SK-N-SH (cell line): ENCODE measurements at regions not wholly inside any gene's neighbourhood (a gene's known extent, or its start where the extent isn't known, plus 50 kb on each side); places are given as distances from the start of the nearest gene placed in this dataset.
A peak's percentile ranks its signal among the peaks of the same experiment; 100 is the strongest.

Source experiments
- CTCF ChIA-PET: fragments of 300-600, 350-600 bp; formaldehyde crosslinking; extraction: SDS; loops from one replicate; lab custom pipeline; 2021; lab: Yijun Ruan, JAX
- POLR2A ChIA-PET: fragments of 350-600 bp; sonication (Branson Sonifier 250); formaldehyde crosslinking; extraction: SDS; loops from one replicate; lab custom pipeline; 2020; ENCODE audit warnings: antibody characterized with exemption, inconsistent platforms; lab: Yijun Ruan, JAX
- DNase-seq: peaks from one replicate; pipeline ENCODE4 v3.0.0; 2012
- H2AFZ ChIP-seq: fragments of 200-600 bp; sonication (generic); 2 replicates; pipeline ENCODE4 v1.8.1; 2016; ENCODE audit warnings: antibody characterized with exemption, mild to moderate bottlenecking, low read depth
- H3F3A ChIP-seq: fragments of 200-600 bp; sonication (generic); replicated peaks from 2 replicates; pipeline ENCODE3; 2016; ENCODE audit warnings: antibody characterized with exemption, mild to moderate bottlenecking; ENCODE audit not compliant: insufficient read depth
- H3K27ac ChIP-seq, 2 experiments: fragments of 200-500 bp in 1 of 2; fragments of 200-600 bp in 1 of 2; sonication (Bioruptor generic) in 1 of 2; sonication (generic), shearing (Covaris generic) in 1 of 2; 2 replicates each; pipeline versions ENCODE4 v1.5.1 to v1.6.1; 2014 to 2016; ENCODE audit warnings: low read depth in 2 of 2, inconsistent platforms in 1 of 2, low read length in 1 of 2, mild to moderate bottlenecking in 1 of 2, mixed read lengths in 1 of 2
- H3K27me3 ChIP-seq: fragments of 200-600 bp; sonication (generic), shearing (Covaris generic); 2 replicates; pipeline ENCODE4 v1.6.1; 2016; ENCODE audit warnings: mixed run types; ENCODE audit not compliant: insufficient read depth
- H3K36me3 ChIP-seq, 2 experiments: fragments of 200-500 bp in 1 of 2; fragments of 200-600 bp in 1 of 2; sonication (Bioruptor generic) in 1 of 2; sonication (generic) in 1 of 2; replicated peaks in 1 of 2; 2 replicates each; pipeline versions ENCODE3 to v1.5.1; 2014 to 2016; ENCODE audit warnings: low read length in 1 of 2, mild to moderate bottlenecking in 1 of 2; ENCODE audit not compliant: insufficient read depth in 2 of 2, control insufficient read depth in 1 of 2
- H3K4me1 ChIP-seq, 2 experiments: fragments of 200-500 bp in 1 of 2; fragments of 200-600 bp in 1 of 2; sonication (Bioruptor generic) in 1 of 2; sonication (generic), shearing (Covaris generic) in 1 of 2; 2 replicates each; pipeline versions ENCODE4 v1.5.1 to v1.6.1; 2014 to 2016; ENCODE audit warnings: low read depth in 1 of 2, low read length in 1 of 2, mixed run types in 1 of 2; ENCODE audit not compliant: insufficient read depth in 2 of 2, control insufficient read depth in 1 of 2
- H3K4me2 ChIP-seq: fragments of 200-600 bp; sonication (generic), shearing (Covaris generic); 2 replicates; pipeline ENCODE4 v1.6.1; 2017; ENCODE audit warnings: mixed run types
- H3K4me3 ChIP-seq, 2 experiments: fragments of 200-500 bp in 1 of 2; fragments of 200-600 bp in 1 of 2; sonication (Bioruptor generic) in 1 of 2; sonication (generic), shearing (Covaris generic) in 1 of 2; 2 replicates each; pipeline versions ENCODE4 v1.5.1 to v1.8.1; 2014 to 2016; ENCODE audit warnings: low read depth in 2 of 2, inconsistent platforms in 1 of 2, low read length in 1 of 2, mild to moderate bottlenecking in 1 of 2, mixed read lengths in 1 of 2, moderate library complexity in 1 of 2
- H3K79me2 ChIP-seq: fragments of 200-600 bp; sonication (generic); 2 replicates; pipeline ENCODE4 v1.8.1; 2017; ENCODE audit warnings: mild to moderate bottlenecking; ENCODE audit not compliant: insufficient read depth
- H3K9ac ChIP-seq: fragments of 200-600 bp; sonication (generic); 2 replicates; pipeline ENCODE4 v1.6.1; 2017; ENCODE audit warnings: mixed run types
- H3K9me2 ChIP-seq: fragments of 200-600 bp; sonication (generic); 2 replicates; pipeline ENCODE4 v1.6.1; 2017; ENCODE audit warnings: mixed run types
- H3K9me3 ChIP-seq: fragments of 200-600 bp; sonication (generic); 2 replicates; pipeline ENCODE4 v1.6.1; 2017; ENCODE audit warnings: mixed run types, mild to moderate bottlenecking, moderate library complexity
- H4K20me1 ChIP-seq: fragments of 200-600 bp; sonication (generic); 2 replicates; pipeline ENCODE4 v1.6.1; 2017; ENCODE audit warnings: mild to moderate bottlenecking, mixed run types; ENCODE audit not compliant: insufficient read depth
- CHD2 ChIP-seq: fragments of 150-350 bp; IDR thresholded peaks from 2 replicates; pipeline ENCODE4 v1.6.1; 2018; ENCODE audit warnings: low read length; ENCODE audit not compliant: partially characterized antibody
- FOSL2 ChIP-seq: IDR thresholded peaks from 2 replicates; pipeline ENCODE4 v1.4.0; 2012; ENCODE audit warnings: low read depth, mild to moderate bottlenecking, moderate library complexity, borderline replicate concordance
- GATA2 ChIP-seq: sonication (generic); formaldehyde crosslinking; IDR thresholded peaks from 2 replicates; pipeline ENCODE4 v1.5.0; 2020; ENCODE audit warnings: mild to moderate bottlenecking, missing genetic modification reagents
- JUND ChIP-seq: IDR thresholded peaks from 2 replicates; pipeline ENCODE4 v1.4.0; 2012
- MEF2A ChIP-seq: IDR thresholded peaks from 2 replicates; pipeline ENCODE4 v1.4.0; 2012; ENCODE audit warnings: low read depth, borderline replicate concordance
- MXI1 ChIP-seq: IDR thresholded peaks from 2 replicates; pipeline ENCODE4 v1.6.1; 2012; ENCODE audit warnings: mild to moderate bottlenecking, low read depth, low read length, improper control_type of control experiment
- NFIC ChIP-seq: IDR thresholded peaks from 2 replicates; pipeline ENCODE4 v1.4.0; 2012; ENCODE audit warnings: borderline replicate concordance
- POLR2AphosphoS5 ChIP-seq: IDR thresholded peaks from 2 replicates; pipeline ENCODE4 v1.6.1; 2012; ENCODE audit warnings: low read depth, low read length
- TAF1 ChIP-seq: IDR thresholded peaks from 2 replicates; pipeline ENCODE4 v1.6.1; 2012; ENCODE audit warnings: low read depth, mild to moderate bottlenecking, low read length, moderate library complexity, borderline replicate concordance
- TEAD4 ChIP-seq: IDR thresholded peaks from 2 replicates; pipeline ENCODE4 v1.4.0; 2012; ENCODE audit warnings: mild to moderate bottlenecking, borderline replicate concordance; ENCODE audit not compliant: insufficient read depth
- WGBS: methylation state at CpG from one replicate; pipeline ENCODE4 v1.1.6; 2017; ENCODE audit warnings: low lambda C conversion rate; 5-methylcytosine and 5-hydroxymethylcytosine counted together
- TF ChIP-seq, protein P1 (sequence below): fragments of 150-350 bp; IDR thresholded peaks from 2 replicates; pipeline ENCODE4 v1.6.1; 2016; ENCODE audit warnings: mild to moderate bottlenecking, low read depth, low read length
- TF ChIP-seq, protein P2 (sequence below): fragments of 200-600 bp; sonication (generic); IDR thresholded peaks from 2 replicates; pipeline ENCODE4 v1.6.1; 2017; ENCODE audit warnings: antibody characterized with exemption, mild to moderate bottlenecking, moderate library complexity
- TF ChIP-seq, protein P3 (sequence below): IDR thresholded peaks from 2 replicates; pipeline ENCODE4; 2012
- TF ChIP-seq, protein P4 (sequence below): IDR thresholded peaks from 2 replicates; pipeline ENCODE4 v1.4.0; 2012; ENCODE audit warnings: low read depth, borderline replicate concordance
- TF ChIP-seq, protein P5 (sequence below): IDR thresholded peaks from 2 replicates; pipeline ENCODE4 v1.4.0; 2012; ENCODE audit warnings: low read depth, borderline replicate concordance

DNA sequence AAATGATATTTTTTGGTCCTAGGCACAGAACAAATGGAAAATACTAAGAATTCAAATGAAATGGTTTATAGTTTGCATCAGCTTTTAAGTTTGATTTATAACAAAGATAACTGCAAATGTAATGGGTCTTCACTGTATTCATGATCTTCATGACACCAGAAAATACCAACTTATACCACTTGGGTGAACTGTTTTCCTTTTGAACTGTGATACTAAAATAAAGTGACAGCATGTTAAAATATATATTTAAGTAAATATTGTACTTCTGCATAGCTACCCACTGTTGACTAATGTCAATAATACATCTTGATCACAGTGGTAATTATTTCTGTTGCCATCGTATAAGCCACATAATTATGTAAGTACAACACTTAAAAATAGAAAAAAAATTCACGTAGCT is 442.0 kb upstream of the ANKRD30A start:
- Histone ChIP-seq H3K4me3 (no peak overlapping the region), H3K36me3 (no peaks in the 10 kb centered on the region), H3K27me3 (no peaks in the 10 kb centered on the region), H3F3A (peaks cover 4% of the 10 kb centered on the region), H3K79me2 (no peaks in the 10 kb centered on the region)
- ChIA-PET CTCF (interaction anchor here (1.0 kb wide), 1 partner anchor 24 kb away, joined by 3 read pairs; no protein-coding TSS in a partner anchor), POLR2A (no interaction called here)
- TF ChIP-seq, protein P1, sequence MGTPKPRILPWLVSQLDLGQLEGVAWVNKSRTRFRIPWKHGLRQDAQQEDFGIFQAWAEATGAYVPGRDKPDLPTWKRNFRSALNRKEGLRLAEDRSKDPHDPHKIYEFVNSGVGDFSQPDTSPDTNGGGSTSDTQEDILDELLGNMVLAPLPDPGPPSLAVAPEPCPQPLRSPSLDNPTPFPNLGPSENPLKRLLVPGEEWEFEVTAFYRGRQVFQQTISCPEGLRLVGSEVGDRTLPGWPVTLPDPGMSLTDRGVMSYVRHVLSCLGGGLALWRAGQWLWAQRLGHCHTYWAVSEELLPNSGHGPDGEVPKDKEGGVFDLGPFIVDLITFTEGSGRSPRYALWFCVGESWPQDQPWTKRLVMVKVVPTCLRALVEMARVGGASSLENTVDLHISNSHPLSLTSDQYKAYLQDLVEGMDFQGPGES, result no peak
- TF ChIP-seq, protein P2, sequence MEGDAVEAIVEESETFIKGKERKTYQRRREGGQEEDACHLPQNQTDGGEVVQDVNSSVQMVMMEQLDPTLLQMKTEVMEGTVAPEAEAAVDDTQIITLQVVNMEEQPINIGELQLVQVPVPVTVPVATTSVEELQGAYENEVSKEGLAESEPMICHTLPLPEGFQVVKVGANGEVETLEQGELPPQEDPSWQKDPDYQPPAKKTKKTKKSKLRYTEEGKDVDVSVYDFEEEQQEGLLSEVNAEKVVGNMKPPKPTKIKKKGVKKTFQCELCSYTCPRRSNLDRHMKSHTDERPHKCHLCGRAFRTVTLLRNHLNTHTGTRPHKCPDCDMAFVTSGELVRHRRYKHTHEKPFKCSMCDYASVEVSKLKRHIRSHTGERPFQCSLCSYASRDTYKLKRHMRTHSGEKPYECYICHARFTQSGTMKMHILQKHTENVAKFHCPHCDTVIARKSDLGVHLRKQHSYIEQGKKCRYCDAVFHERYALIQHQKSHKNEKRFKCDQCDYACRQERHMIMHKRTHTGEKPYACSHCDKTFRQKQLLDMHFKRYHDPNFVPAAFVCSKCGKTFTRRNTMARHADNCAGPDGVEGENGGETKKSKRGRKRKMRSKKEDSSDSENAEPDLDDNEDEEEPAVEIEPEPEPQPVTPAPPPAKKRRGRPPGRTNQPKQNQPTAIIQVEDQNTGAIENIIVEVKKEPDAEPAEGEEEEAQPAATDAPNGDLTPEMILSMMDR, result no peak
- no peak for TF ChIP-seq CHD2
- no peak for TF ChIP-seq MEF2A
- no peak for TF ChIP-seq FOSL2
- TF ChIP-seq NFIC, result no peak
- TF ChIP-seq, protein P3, sequence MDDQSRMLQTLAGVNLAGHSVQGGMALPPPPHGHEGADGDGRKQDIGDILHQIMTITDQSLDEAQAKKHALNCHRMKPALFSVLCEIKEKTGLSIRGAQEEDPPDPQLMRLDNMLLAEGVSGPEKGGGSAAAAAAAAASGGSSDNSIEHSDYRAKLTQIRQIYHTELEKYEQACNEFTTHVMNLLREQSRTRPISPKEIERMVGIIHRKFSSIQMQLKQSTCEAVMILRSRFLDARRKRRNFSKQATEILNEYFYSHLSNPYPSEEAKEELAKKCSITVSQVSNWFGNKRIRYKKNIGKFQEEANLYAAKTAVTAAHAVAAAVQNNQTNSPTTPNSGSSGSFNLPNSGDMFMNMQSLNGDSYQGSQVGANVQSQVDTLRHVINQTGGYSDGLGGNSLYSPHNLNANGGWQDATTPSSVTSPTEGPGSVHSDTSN, result no peak
- no peak for TF ChIP-seq MXI1
- TF ChIP-seq, all 33 proteins: peak for 0
- Histone ChIP-seq H3K4me1 (0 out of 4 replicates have a peak, but pooled peaks cover 0 to 5% of the 10 kb centered on the region in 2 experiments), H3K4me2 (no peak overlapping the region), H2AFZ (no peak overlapping the region), H3K27ac (no peak overlapping the region), H4K20me1 (no peaks in the 10 kb centered on the region), H3K9ac (no peak overlapping the region), H3K9me3 (no peaks in the 10 kb centered on the region), H3K9me2 (no peaks in the 10 kb centered on the region; the same call in 1 of the 2 replicates)
- 32% methylated on average over 2 of the region's 2 CpGs for WGBS
- DNase-seq, result no peak

DNA sequence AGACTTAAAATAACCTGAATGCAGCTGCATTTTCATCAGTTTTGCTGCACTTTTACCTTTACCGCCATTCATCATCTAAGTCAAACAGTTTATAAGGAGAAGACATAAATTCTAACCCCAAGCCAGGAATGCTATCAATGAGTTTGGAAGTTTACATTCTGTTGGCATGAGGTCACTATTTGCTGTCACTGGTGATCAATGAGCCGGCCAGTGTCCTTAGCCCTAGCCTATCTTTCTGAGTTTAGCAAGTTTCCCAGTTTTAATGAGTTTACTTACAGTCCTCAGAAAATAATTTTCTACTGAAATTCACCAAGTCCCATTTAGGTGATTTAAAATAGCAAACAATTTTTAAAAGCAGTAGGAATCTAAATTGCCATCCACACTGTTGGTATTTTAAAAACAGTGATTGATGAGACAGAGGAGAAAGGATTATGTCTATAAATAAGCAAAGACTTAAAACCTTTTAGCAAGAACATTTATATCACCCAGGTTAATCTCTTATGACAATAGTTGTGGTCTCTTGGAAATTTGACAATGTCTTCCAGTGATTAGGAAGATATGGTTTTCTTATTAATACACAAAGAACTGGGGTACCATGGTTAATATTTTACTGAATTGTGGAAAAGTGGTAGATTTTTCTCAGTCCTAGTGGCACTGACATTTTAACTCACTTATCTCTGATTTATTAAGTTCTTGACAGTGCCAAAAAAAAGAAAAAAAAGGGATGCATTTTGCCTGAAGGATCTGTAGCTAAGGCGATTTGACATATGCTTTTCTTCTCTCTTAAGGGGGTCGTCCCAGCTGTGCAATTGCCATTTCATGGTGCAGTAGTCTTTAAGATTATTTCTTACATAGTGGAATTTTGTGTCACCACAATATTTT is 443.4 kb upstream of the ANKRD30A start:
- H3K36me3 ChIP-seq, result no peaks in the 10 kb centered on the region
- ChIA-PET POLR2A (no interaction called here), CTCF (no interaction called here)
- no peaks in the 10 kb centered on the region for H3K27me3 ChIP-seq
- TF ChIP-seq NFIC, result 0 out of 2 replicates have a peak, but pooled peaks have one; percentile 4
- TF ChIP-seq, protein P4, sequence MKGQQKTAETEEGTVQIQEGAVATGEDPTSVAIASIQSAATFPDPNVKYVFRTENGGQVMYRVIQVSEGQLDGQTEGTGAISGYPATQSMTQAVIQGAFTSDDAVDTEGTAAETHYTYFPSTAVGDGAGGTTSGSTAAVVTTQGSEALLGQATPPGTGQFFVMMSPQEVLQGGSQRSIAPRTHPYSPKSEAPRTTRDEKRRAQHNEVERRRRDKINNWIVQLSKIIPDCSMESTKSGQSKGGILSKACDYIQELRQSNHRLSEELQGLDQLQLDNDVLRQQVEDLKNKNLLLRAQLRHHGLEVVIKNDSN, result no peak
- TF ChIP-seq GATA2, result no peak
- peak; percentile 6; the same call in 1 of the 2 replicates for TF ChIP-seq JUND
- no peak for TF ChIP-seq POLR2AphosphoS5
- TF ChIP-seq, protein P5, sequence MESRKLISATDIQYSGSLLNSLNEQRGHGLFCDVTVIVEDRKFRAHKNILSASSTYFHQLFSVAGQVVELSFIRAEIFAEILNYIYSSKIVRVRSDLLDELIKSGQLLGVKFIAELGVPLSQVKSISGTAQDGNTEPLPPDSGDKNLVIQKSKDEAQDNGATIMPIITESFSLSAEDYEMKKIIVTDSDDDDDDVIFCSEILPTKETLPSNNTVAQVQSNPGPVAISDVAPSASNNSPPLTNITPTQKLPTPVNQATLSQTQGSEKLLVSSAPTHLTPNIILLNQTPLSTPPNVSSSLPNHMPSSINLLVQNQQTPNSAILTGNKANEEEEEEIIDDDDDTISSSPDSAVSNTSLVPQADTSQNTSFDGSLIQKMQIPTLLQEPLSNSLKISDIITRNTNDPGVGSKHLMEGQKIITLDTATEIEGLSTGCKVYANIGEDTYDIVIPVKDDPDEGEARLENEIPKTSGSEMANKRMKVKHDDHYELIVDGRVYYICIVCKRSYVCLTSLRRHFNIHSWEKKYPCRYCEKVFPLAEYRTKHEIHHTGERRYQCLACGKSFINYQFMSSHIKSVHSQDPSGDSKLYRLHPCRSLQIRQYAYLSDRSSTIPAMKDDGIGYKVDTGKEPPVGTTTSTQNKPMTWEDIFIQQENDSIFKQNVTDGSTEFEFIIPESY, result no peak
- TF ChIP-seq TAF1, result no peak
- TF ChIP-seq, protein P3, result peak; percentile 55
- TF ChIP-seq TEAD4, result no peak
- no peaks in the 10 kb centered on the region for H3K79me2 ChIP-seq
- WGBS, result 70% methylated on average over 4 of the region's 4 CpGs
- DNase-seq, result no peak
- peaks cover 8% of the 10 kb centered on the region for H3F3A ChIP-seq
- H3K9me2 ChIP-seq, result no peaks in the 10 kb centered on the region; the same call in 1 of the 2 replicates
- no peak overlapping the region for H3K4me3 ChIP-seq
- peaks cover 0 to 10% of the 10 kb centered on the region in 2 experiments; a peak in 2 of 4 replicates for H3K4me1 ChIP-seq
- no peak overlapping the region for H2AFZ ChIP-seq
- H3K9ac ChIP-seq, result no peak overlapping the region
- no peak overlapping the region for H3K4me2 ChIP-seq
- no peaks in the 10 kb centered on the region for H3K9me3 ChIP-seq
- no peaks in the 10 kb centered on the region; the same call in 1 of the 2 replicates for H4K20me1 ChIP-seq
- no peak overlapping the region for H3K27ac ChIP-seq
